H9 (cell line): ENCODE measurements at regions not wholly inside any gene's neighbourhood (a gene's known extent, or its start where the extent isn't known, plus 50 kb on each side); places are given as distances from the start of the nearest gene placed in this dataset.
"Not testable (repeated sequence)": the region's sequence is repeated elsewhere in the genome, so short reads cannot be mapped to it uniquely, and the experiment has no call there.

Experiments
- DNase-seq: peaks from one replicate; pipeline ENCODE4 v3.0.0-alpha.2; 2017
- H2AFZ ChIP-seq: one replicate; pipeline ENCODE4 v1.6.1; 2013; ENCODE audit warnings: mild to moderate bottlenecking, low read length, control low read depth, moderate library complexity
- H2AK5ac ChIP-seq: 2 replicates; pipeline ENCODE4 v1.6.1; 2013; ENCODE audit warnings: low read length, control low read depth, mixed read lengths; ENCODE audit not compliant: insufficient read length
- H2BK120ac ChIP-seq: one replicate; pipeline ENCODE4 v1.6.1; 2013; ENCODE audit warnings: low read depth, mild to moderate bottlenecking, low read length, control low read depth, inconsistent platforms; ENCODE audit not compliant: poor library complexity, severe bottlenecking
- H2BK12ac ChIP-seq: 2 replicates; pipeline ENCODE4 v1.6.1; 2013; ENCODE audit warnings: low read length, control low read depth, mixed read lengths, low read depth; ENCODE audit not compliant: insufficient read length
- H2BK15ac ChIP-seq: 2 replicates; pipeline ENCODE4 v1.6.1; 2013; ENCODE audit warnings: low read depth, low read length, control low read depth
- H2BK20ac ChIP-seq: one replicate; pipeline ENCODE4 v1.6.1; 2013; ENCODE audit warnings: low read depth, mild to moderate bottlenecking, low read length, control low read depth, inconsistent platforms; ENCODE audit not compliant: poor library complexity, severe bottlenecking
- H2BK5ac ChIP-seq: 2 replicates; pipeline ENCODE4 v1.6.1; 2013; ENCODE audit warnings: low read length, control low read depth, mixed read lengths; ENCODE audit not compliant: insufficient read length
- H3K14ac ChIP-seq: 2 replicates; pipeline ENCODE4 v1.6.1; 2013; ENCODE audit warnings: low read length, control low read depth; ENCODE audit not compliant: insufficient read depth
- H3K18ac ChIP-seq: 2 replicates; pipeline ENCODE4 v1.6.1; 2013; ENCODE audit warnings: low read depth, mild to moderate bottlenecking, mixed read lengths, low read length, control low read depth; ENCODE audit not compliant: insufficient read length
- H3K23ac ChIP-seq: 2 replicates; pipeline ENCODE4 v1.6.1; 2013; ENCODE audit warnings: low read length, control low read depth, mixed read lengths, low read depth; ENCODE audit not compliant: insufficient read length
- H3K23me2 ChIP-seq: 2 replicates; pipeline ENCODE4 v1.6.1; 2013; ENCODE audit warnings: low read depth, mild to moderate bottlenecking, mixed read lengths, low read length, control low read depth; ENCODE audit not compliant: insufficient read length, poor library complexity, severe bottlenecking
- H3K27ac ChIP-seq: 2 replicates; pipeline ENCODE4 v1.5.1; 2013; ENCODE audit warnings: low read length, control low read depth, mixed read lengths, low read depth; ENCODE audit not compliant: insufficient read length
- H3K27me3 ChIP-seq: 2 replicates; pipeline ENCODE4 v1.6.1; 2013; ENCODE audit warnings: low read length, control low read depth, inconsistent platforms; ENCODE audit not compliant: insufficient read depth
- H3K4ac ChIP-seq: 2 replicates; pipeline ENCODE4 v1.6.1; 2013; ENCODE audit warnings: low read depth, mild to moderate bottlenecking, control low read depth, inconsistent platforms, low read length, moderate library complexity
- H3K4me1 ChIP-seq: 2 replicates; pipeline ENCODE4 v1.6.1; 2013; ENCODE audit warnings: low read length, control low read depth, inconsistent platforms; ENCODE audit not compliant: insufficient read depth
- H3K4me2 ChIP-seq: 2 replicates; pipeline ENCODE4 v1.6.1; 2013; ENCODE audit warnings: low read length, control low read depth, mixed read lengths; ENCODE audit not compliant: insufficient read length, insufficient read depth
- H3K56ac ChIP-seq: 2 replicates; pipeline ENCODE4 v1.6.1; 2013; ENCODE audit warnings: low read depth, mild to moderate bottlenecking, mixed read lengths, low read length, control low read depth; ENCODE audit not compliant: insufficient read length
- H3K79me1 ChIP-seq: 2 replicates; pipeline ENCODE4 v1.6.1; 2013; ENCODE audit warnings: low read depth, mild to moderate bottlenecking, moderate library complexity, low read length, control low read depth, inconsistent platforms; ENCODE audit not compliant: insufficient read depth, poor library complexity, severe bottlenecking
- H3K79me2 ChIP-seq: 2 replicates; pipeline ENCODE4 v1.6.1; 2013; ENCODE audit warnings: low read length, control low read depth, inconsistent platforms; ENCODE audit not compliant: insufficient read depth
- H3K9ac ChIP-seq: 2 replicates; pipeline ENCODE4 v1.6.1; 2013; ENCODE audit warnings: low read length, control low read depth, mixed read lengths; ENCODE audit not compliant: insufficient read length; ENCODE audit errors: extremely low read depth
- H3K9me3 ChIP-seq: one replicate; pipeline ENCODE4 v1.6.1; 2013; ENCODE audit warnings: low read depth, low read length, inconsistent platforms; ENCODE audit not compliant: control insufficient read depth
- H3T11ph ChIP-seq: one replicate; pipeline ENCODE4 v1.6.1; 2013; ENCODE audit warnings: mild to moderate bottlenecking, low read length, control low read depth, inconsistent platforms
- H4K20me1 ChIP-seq: one replicate; pipeline ENCODE4 v1.6.1; 2013; ENCODE audit not compliant: control insufficient read depth, insufficient read length, insufficient read depth
- H4K5ac ChIP-seq: 2 replicates; pipeline ENCODE4 v1.6.1; 2013; ENCODE audit warnings: low read depth, mild to moderate bottlenecking, mixed read lengths, low read length, control low read depth; ENCODE audit not compliant: insufficient read length
- H4K8ac ChIP-seq: replicated peaks from 2 replicates; pipeline ENCODE4 v1.6.1; 2013; ENCODE audit warnings: low read length, control low read depth, mixed read lengths, low read depth; ENCODE audit not compliant: insufficient read length
- H4K91ac ChIP-seq: 2 replicates; pipeline ENCODE4 v1.6.1; 2013; ENCODE audit warnings: low read depth, mild to moderate bottlenecking, moderate library complexity, mixed read lengths, low read length, control low read depth; ENCODE audit not compliant: insufficient read length
- H3K27ac Mint-ChIP-seq, 3 experiments: 2 replicates in 2 of 3; 3 replicates in 1 of 3; pipeline ENCODE4 v1.8.0; 2020 to 2021; ENCODE audit warnings: mixed read lengths in 3 of 3, mild to moderate bottlenecking in 1 of 3, moderate library complexity in 1 of 3
- H3K27me3 Mint-ChIP-seq: 2 replicates; pipeline ENCODE4 v1.8.0; 2021; ENCODE audit warnings: low read depth, mild to moderate bottlenecking, moderate library complexity, mixed read lengths
- H3K36me3 Mint-ChIP-seq, 3 experiments: 2 replicates in 2 of 3; 3 replicates in 1 of 3; pipeline ENCODE4 v1.8.0; 2020 to 2021; ENCODE audit warnings: low read depth in 3 of 3, mixed read lengths in 3 of 3; ENCODE audit not compliant: insufficient read depth in 1 of 3
- H3K4me1 Mint-ChIP-seq, 2 experiments: 2 replicates each; pipeline ENCODE4 v1.8.0; 2020; ENCODE audit warnings: mixed read lengths in 2 of 2
- H3K4me3 Mint-ChIP-seq, 2 experiments: 2 replicates in 1 of 2; 3 replicates in 1 of 2; pipeline ENCODE4 v1.8.0; 2020 to 2021; ENCODE audit warnings: mild to moderate bottlenecking in 2 of 2, mixed read lengths in 2 of 2, moderate library complexity in 1 of 2
- H3K9me3 Mint-ChIP-seq, 2 experiments: 2 replicates in 1 of 2; 3 replicates in 1 of 2; pipeline ENCODE4 v1.8.0; 2020; ENCODE audit warnings: mild to moderate bottlenecking in 2 of 2, mixed read lengths in 2 of 2, moderate library complexity in 1 of 2
- WGBS: extraction: QIAGEN DNeasy Blood & Tissue Kit; methylation state at CpG from one replicate; pipeline ENCODE4 v1.1.7; 2013; ENCODE audit warnings: missing lambda C conversion rate, low lambda C conversion rate, mixed read lengths; ENCODE audit not compliant: insufficient read length; ENCODE audit errors: extremely low coverage; 5-methylcytosine and 5-hydroxymethylcytosine counted together

DNA sequence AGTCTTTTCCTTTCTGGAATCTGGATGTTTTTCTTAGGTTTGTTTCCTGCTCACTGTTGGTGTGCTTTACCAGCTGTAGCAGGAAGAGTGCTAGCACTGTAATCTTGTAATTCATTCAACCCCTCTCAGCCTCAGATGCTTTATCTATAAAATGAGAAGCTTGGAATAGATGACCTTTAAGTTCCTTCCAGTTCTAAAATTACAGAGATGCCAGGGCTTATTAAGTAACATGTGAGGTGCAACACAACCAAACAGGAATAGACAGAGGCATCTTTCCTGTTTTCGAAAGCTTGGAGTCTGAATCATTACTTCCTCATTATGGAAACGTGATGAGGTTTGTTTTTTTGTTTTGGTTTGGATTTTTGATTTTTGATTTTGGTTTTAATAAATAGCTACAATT is 60.1 kb upstream of the PLGLB1 start:
- no CpG with 5 or more reads among the region's 2 CpGs for WGBS
- H3K56ac ChIP-seq, H3K23me2 ChIP-seq, H2AK5ac ChIP-seq, H3K9me3 ChIP-seq, DNase-seq, H2BK5ac ChIP-seq, H3K9me3 Mint-ChIP-seq, H3K27ac Mint-ChIP-seq, H3K27ac ChIP-seq, H4K5ac ChIP-seq, H3T11ph ChIP-seq, H3K4me3 Mint-ChIP-seq, H2AFZ ChIP-seq, H3K36me3 Mint-ChIP-seq, H3K4me1 ChIP-seq, H2BK120ac ChIP-seq, H3K4ac ChIP-seq, H4K20me1 ChIP-seq, H4K8ac ChIP-seq, H3K79me1 ChIP-seq, H2BK12ac ChIP-seq, H3K9ac ChIP-seq, H2BK20ac ChIP-seq, H3K18ac ChIP-seq, H3K27me3 ChIP-seq, H4K91ac ChIP-seq, H3K4me1 Mint-ChIP-seq, H3K27me3 Mint-ChIP-seq, H2BK15ac ChIP-seq, H3K14ac ChIP-seq, H3K79me2 ChIP-seq, H3K23ac ChIP-seq, H3K4me2 ChIP-seq: not testable (repeated sequence)

DNA sequence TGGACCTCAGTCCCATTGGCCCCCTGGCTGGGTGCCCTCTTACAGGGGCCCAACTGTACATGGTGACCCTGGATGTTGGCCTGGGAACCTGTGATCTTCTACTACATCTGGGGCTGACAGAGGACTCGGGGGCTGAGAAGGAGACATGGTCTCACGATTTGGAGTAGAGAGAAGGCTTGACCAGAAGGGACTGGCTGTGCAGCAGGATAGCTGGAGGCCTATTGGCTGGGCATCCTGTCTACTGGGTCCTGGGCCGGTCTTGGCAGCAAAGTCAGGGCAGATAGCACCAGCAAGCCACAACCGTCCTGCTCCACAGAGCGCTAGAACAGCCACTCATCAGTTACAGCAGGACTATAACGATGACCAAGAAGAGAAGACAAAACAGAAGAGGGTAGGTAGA is 66.4 kb upstream of the PLGLB1 start:
- not testable (repeated sequence) for H4K91ac ChIP-seq, H3K9me3 Mint-ChIP-seq, H3K14ac ChIP-seq, H3K23ac ChIP-seq, H4K5ac ChIP-seq, H3K79me2 ChIP-seq, H4K8ac ChIP-seq, H3K4me1 Mint-ChIP-seq, H3K4ac ChIP-seq, H4K20me1 ChIP-seq, H3K18ac ChIP-seq, H3K79me1 ChIP-seq, H3K27me3 ChIP-seq, H3K23me2 ChIP-seq, H2BK20ac ChIP-seq, H3K4me1 ChIP-seq, H3K56ac ChIP-seq, H2BK120ac ChIP-seq, H2BK12ac ChIP-seq, H3K4me2 ChIP-seq, H2BK5ac ChIP-seq, H2AFZ ChIP-seq, H3K9ac ChIP-seq, H3K36me3 Mint-ChIP-seq, H3T11ph ChIP-seq, DNase-seq, H3K9me3 ChIP-seq, H3K27me3 Mint-ChIP-seq, H2AK5ac ChIP-seq, H3K4me3 Mint-ChIP-seq, H3K27ac Mint-ChIP-seq, H2BK15ac ChIP-seq, H3K27ac ChIP-seq
- WGBS, result no CpG with 5 or more reads among the region's 6 CpGs

DNA sequence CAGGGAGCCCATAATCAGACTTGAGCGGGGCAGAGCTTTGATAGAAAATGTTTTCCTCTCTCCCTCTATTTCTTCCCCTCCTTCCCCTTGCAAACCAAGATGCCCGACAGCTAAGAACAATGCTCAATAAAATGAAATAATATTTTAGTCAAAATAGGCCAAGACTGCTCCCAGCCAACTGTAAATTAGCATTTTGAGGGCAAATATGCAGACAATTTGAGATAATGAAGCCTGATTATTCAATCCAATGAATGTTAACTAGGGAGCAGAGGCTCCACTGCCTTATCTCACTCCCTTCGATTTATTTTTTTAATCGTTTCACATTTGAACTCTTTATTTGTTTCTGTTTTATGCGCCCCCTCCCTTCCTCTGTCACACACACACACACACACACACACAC is 67.8 kb upstream of the PLGLB1 start:
- H3K9me3 ChIP-seq, H3K79me2 ChIP-seq, H4K91ac ChIP-seq, H2BK20ac ChIP-seq, H4K5ac ChIP-seq, H2BK120ac ChIP-seq, H3K4me1 Mint-ChIP-seq, H3K27ac Mint-ChIP-seq, H3K4me2 ChIP-seq, H3K9me3 Mint-ChIP-seq, H3K27ac ChIP-seq, H3K27me3 ChIP-seq, H2AK5ac ChIP-seq, H3K4ac ChIP-seq, H3K23me2 ChIP-seq, H3K18ac ChIP-seq, H4K8ac ChIP-seq, H3K4me1 ChIP-seq, H3K79me1 ChIP-seq, H4K20me1 ChIP-seq, H2BK15ac ChIP-seq, H3K14ac ChIP-seq, H3K23ac ChIP-seq, H3K36me3 Mint-ChIP-seq, H2BK12ac ChIP-seq, H3K56ac ChIP-seq, H2AFZ ChIP-seq, H2BK5ac ChIP-seq, H3K27me3 Mint-ChIP-seq, H3K4me3 Mint-ChIP-seq, H3K9ac ChIP-seq, DNase-seq, H3T11ph ChIP-seq: not testable (repeated sequence)
- WGBS, result no CpG with 5 or more reads among the region's 5 CpGs
